ENCODE measurements at regions not wholly inside any gene's neighbourhood (a gene's known extent, or its start where the extent isn't known, plus 50 kb on each side); places are given as distances from the start of the nearest gene placed in this dataset.

DNA sequence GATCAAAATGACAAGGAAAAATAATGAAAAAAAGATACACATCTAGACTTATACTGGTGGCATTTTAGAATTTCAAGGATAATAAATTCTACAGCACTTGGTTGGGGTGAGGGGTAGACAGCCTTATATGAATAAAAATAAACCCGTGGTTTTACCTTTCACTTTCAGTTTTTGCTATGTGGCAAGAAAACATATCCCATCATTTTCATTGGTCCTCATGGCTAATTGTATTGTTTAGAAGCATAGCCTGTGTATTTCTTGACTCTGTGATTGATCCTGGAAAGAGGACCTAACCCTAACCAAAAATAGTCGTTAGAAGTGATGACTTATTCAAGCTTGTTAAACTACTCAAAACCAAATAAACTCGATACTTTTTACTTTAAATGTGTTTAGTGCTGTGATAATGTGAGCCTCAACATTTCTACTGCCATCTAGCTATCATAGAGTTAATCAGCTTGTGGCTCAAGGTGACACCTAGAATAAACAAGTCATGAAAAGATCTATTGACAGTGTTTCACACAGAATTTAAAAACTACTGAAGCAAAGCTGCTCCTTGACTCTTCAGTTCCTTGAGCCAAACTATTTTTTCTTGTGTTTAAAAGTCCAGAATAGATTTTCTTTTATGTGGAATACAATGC, 153.3 kb upstream of the IZUMO3 start:
- TF ChIP-seq FOXM1 (IDR thresholded peaks at IDR 0.05; ENCODE audit: borderline replicate concordance, low read depth) (no peak), ZBTB7A (IDR thresholded peaks at IDR 0.05; ENCODE audit: low read depth) (no peak), TAF1 (IDR thresholded peaks at IDR 0.05; ENCODE audit: low read depth) (no peak), CREB1 (IDR thresholded peaks at IDR 0.05; ENCODE audit: low read depth) (no peak)
- TF ChIP-seq, protein P1, sequence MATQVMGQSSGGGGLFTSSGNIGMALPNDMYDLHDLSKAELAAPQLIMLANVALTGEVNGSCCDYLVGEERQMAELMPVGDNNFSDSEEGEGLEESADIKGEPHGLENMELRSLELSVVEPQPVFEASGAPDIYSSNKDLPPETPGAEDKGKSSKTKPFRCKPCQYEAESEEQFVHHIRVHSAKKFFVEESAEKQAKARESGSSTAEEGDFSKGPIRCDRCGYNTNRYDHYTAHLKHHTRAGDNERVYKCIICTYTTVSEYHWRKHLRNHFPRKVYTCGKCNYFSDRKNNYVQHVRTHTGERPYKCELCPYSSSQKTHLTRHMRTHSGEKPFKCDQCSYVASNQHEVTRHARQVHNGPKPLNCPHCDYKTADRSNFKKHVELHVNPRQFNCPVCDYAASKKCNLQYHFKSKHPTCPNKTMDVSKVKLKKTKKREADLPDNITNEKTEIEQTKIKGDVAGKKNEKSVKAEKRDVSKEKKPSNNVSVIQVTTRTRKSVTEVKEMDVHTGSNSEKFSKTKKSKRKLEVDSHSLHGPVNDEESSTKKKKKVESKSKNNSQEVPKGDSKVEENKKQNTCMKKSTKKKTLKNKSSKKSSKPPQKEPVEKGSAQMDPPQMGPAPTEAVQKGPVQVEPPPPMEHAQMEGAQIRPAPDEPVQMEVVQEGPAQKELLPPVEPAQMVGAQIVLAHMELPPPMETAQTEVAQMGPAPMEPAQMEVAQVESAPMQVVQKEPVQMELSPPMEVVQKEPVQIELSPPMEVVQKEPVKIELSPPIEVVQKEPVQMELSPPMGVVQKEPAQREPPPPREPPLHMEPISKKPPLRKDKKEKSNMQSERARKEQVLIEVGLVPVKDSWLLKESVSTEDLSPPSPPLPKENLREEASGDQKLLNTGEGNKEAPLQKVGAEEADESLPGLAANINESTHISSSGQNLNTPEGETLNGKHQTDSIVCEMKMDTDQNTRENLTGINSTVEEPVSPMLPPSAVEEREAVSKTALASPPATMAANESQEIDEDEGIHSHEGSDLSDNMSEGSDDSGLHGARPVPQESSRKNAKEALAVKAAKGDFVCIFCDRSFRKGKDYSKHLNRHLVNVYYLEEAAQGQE (IDR thresholded peaks at IDR 0.05; ENCODE audit: low read depth), result no peak

DNA sequence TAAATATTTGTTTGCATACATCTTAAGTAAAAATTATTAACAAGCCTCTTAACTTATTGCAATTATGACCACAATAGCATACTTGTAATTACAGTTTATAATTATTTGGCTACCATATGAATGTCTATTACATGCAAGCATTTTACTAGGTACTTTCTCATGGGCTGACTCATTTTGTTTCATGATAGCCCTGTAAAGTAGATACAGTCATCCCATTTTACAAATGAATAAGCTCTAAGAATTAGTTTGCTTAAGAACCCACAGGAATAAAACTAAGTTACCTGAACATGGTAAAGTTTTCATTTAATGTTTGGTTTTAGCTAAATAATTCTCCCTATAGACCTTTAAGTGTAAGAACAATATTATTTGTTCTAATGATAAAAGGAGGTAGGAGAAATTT, 126.6 kb upstream of the IZUMO3 start:
- TF ChIP-seq, protein P2, sequence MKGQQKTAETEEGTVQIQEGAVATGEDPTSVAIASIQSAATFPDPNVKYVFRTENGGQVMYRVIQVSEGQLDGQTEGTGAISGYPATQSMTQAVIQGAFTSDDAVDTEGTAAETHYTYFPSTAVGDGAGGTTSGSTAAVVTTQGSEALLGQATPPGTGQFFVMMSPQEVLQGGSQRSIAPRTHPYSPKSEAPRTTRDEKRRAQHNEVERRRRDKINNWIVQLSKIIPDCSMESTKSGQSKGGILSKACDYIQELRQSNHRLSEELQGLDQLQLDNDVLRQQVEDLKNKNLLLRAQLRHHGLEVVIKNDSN (IDR thresholded peaks at IDR 0.05), result no peak
- TF ChIP-seq, protein P3, sequence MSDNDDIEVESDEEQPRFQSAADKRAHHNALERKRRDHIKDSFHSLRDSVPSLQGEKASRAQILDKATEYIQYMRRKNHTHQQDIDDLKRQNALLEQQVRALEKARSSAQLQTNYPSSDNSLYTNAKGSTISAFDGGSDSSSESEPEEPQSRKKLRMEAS (IDR thresholded peaks at IDR 0.05), result no peak
- TF ChIP-seq TAF1 (IDR thresholded peaks at IDR 0.05; ENCODE audit: low read depth) (no peak), NFIC (IDR thresholded peaks at IDR 0.05) (no peak), FOXM1 (IDR thresholded peaks at IDR 0.05; ENCODE audit: borderline replicate concordance, low read depth) (no peak), TCF12 (IDR thresholded peaks at IDR 0.05; ENCODE audit: low read depth) (no peak), TEAD4 (IDR thresholded peaks at IDR 0.05) (no peak)

DNA sequence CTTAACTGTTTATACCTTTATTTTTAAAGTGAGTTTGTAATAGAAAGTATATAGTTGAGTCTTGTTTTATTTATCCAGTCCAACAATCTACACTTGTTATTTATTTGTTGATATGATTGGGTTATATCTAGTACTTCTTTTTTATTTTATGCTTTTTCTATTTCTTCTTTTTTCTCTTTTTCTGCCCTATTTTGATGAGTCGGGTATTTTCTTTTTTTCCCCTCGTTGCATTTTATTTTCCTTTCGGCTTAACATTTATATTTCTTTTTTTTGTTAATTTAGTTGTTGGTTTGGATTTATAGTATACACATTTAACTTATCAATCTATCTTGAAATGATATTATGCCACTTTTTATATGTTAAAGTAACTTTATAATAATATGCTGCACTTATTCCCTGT, 111.7 kb upstream of the IZUMO3 start:
- TF ChIP-seq, protein P3 (IDR thresholded peaks at IDR 0.05), result no peak
- TF ChIP-seq YY1 (IDR thresholded peaks at IDR 0.05; ENCODE audit: low read depth) (no peak), CREB1 (IDR thresholded peaks at IDR 0.05; ENCODE audit: low read depth) (no peak), TCF12 (IDR thresholded peaks at IDR 0.05; ENCODE audit: low read depth) (no peak), TEAD4 (IDR thresholded peaks at IDR 0.05) (no peak), FOXM1 (IDR thresholded peaks at IDR 0.05; ENCODE audit: borderline replicate concordance, low read depth) (no peak), ZBTB7A (IDR thresholded peaks at IDR 0.05; ENCODE audit: low read depth) (no peak), RAD21 (IDR thresholded peaks at IDR 0.05; ENCODE audit: low read depth) (no peak), EP300 (IDR thresholded peaks at IDR 0.05; ENCODE audit: borderline replicate concordance) (no peak), EGR1 (IDR thresholded peaks at IDR 0.05) (no peak)
- TF ChIP-seq, protein P1 (IDR thresholded peaks at IDR 0.05; ENCODE audit: low read depth), result no peak
- TF ChIP-seq, protein P2 (IDR thresholded peaks at IDR 0.05), result no peak

DNA sequence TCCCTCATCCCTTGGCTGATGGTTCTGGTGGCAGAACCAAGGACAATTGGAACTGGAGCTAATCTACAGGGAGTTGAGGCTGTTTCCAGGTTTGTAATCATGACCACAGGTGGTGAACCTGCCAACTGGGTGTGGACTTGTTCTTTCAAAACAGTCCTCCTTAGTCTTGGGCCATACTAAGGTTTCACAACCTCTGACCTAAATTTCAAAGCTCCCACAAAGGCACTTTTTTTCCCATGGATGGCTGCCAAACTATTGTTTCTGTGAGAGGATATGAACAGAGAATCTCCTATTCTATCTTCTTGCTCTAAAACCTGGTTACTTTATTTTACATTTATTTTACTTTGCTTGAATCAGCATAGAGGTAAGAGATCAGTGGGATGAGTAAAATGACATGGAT, 106.5 kb upstream of the IZUMO3 start:
- TF ChIP-seq, protein P1 (IDR thresholded peaks at IDR 0.05; ENCODE audit: low read depth), result no peak
- TF ChIP-seq TEAD4 (IDR thresholded peaks at IDR 0.05) (no peak), TAF1 (IDR thresholded peaks at IDR 0.05; ENCODE audit: low read depth) (no peak), CEBPB (IDR thresholded peaks at IDR 0.05) (no peak), FOXM1 (IDR thresholded peaks at IDR 0.05; ENCODE audit: borderline replicate concordance, low read depth) (no peak), TCF12 (IDR thresholded peaks at IDR 0.05; ENCODE audit: low read depth) (no peak), EGR1 (IDR thresholded peaks at IDR 0.05) (no peak), NFIC (IDR thresholded peaks at IDR 0.05) (no peak), RAD21 (IDR thresholded peaks at IDR 0.05; ENCODE audit: low read depth) (no peak), YY1 (IDR thresholded peaks at IDR 0.05; ENCODE audit: low read depth) (no peak), EP300 (IDR thresholded peaks at IDR 0.05; ENCODE audit: borderline replicate concordance) (no peak), CREB1 (IDR thresholded peaks at IDR 0.05; ENCODE audit: low read depth) (no peak), ZBTB7A (IDR thresholded peaks at IDR 0.05; ENCODE audit: low read depth) (no peak)
- TF ChIP-seq, protein P3 (IDR thresholded peaks at IDR 0.05), result no peak
- TF ChIP-seq, protein P2 (IDR thresholded peaks at IDR 0.05), result no peak
